ENCODE measurements at regions not wholly inside any gene's neighbourhood (a gene's known extent, or its start where the extent isn't known, plus 50 kb on each side); places are given as distances from the start of the nearest gene placed in this dataset.
A peak's percentile ranks its signal among the peaks of the same experiment; 100 is the strongest.
"Not testable (repeated sequence)": the region's sequence is repeated elsewhere in the genome, so short reads cannot be mapped to it uniquely, and the experiment has no call there.

DNA sequence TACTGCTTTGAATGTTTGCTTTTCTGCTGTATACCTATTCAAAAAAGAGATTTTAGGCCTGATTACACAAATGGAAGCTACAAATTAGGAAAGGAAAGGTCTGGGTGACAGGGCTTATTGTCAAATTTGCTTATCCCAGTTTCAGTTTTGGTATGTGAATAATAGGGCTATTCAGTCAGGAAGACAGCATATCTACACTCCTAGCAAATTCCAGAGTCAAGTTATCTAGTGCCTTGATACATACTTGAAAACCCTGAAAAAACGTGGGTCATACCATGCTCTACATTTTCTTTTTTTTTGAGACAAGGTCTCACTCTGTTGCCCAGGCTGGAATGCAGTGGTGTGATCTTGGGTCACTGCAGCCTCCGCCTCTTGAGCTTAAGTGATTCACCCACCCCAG is 59.2 kb upstream of the CCDC180 start:
- ATAC-seq; H3K27ac Mint-ChIP-seq; H3K4me1 Mint-ChIP-seq (ENCODE audit: low read depth in 2 of 2); H3K4me3 Mint-ChIP-seq; DNase-seq (ENCODE audit: low spot score); H3K9me3 Mint-ChIP-seq; H3K27me3 Mint-ChIP-seq; H3K36me3 Mint-ChIP-seq: not testable (repeated sequence)

DNA sequence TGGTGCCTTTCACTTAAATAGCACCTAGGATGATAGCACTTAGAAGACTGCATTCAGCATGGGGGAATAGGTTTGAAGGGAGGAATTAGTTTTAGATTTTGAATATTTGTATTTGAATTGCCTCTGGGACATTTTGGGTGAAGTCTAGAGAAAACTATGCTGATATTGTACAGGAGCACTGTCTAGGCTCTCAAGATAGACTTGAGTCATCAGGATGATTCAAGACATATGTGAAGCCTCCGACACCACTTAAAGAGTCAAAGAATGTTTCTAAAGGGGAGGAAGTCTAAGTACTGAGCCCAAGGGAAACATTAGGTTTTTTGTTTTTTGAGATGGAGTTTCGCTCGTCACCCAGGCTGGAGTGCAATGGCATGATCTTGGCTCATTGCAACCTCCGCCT is 63.9 kb upstream of the CCDC180 start:
- Mint-ChIP-seq H3K9me3 (no peaks in the 10 kb centered on the region), H3K27me3 (no peaks in the 10 kb centered on the region), H3K4me3 (no peak overlapping the region), H3K4me1 (ENCODE audit: low read depth in 2 of 2) (peaks cover 10 to 11% of the 10 kb centered on the region in 2 donors), H3K36me3 (no peaks in the 10 kb centered on the region), H3K27ac (no peak overlapping the region)
- no peak for DNase-seq (ENCODE audit: low spot score)
- no peak for ATAC-seq

DNA sequence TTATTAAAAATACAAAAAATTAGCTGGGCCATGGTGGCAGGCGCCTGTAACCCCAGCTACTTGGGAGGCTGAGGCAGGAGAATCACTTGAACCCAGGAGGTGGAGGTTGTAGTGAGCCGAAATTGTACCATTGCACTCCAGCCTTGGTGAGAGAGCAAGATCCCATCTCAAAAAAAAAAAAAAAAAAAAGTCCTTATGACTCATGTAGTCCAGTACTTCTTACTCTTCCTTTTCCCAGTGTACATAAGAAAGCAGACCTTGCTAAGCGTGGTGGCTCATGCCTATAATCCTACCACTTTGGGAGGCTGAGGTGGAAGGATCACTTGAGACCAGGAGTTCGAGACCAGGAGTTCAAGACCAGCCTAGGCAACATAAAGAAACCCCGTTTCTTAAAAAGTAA is 66.0 kb upstream of the CCDC180 start:
- not testable (repeated sequence) for H3K27ac Mint-ChIP-seq; DNase-seq (ENCODE audit: low spot score); ATAC-seq; H3K9me3 Mint-ChIP-seq; H3K4me3 Mint-ChIP-seq; H3K36me3 Mint-ChIP-seq; H3K27me3 Mint-ChIP-seq
- peaks cover 19 to 20% of the 10 kb centered on the region in 2 donors for H3K4me1 Mint-ChIP-seq (ENCODE audit: low read depth in 2 of 2)

GRCh38 chr9:97237951-97238889 is 69.2 kb upstream of the CCDC180 start:
- Mint-ChIP-seq H3K9me3 (no peaks in the 10 kb centered on the region), H3K27me3 (peaks cover 0 to 1% of the 10 kb centered on the region in 2 donors), H3K36me3 (no peaks in the 10 kb centered on the region), H3K27ac (peak overlapping the region; percentile 76 to 89), H3K4me1 (ENCODE audit: low read depth in 2 of 2) (peaks cover 18 to 19% of the 10 kb centered on the region in 2 donors), H3K4me3 (peak overlapping the region; percentile 98)
- ATAC-seq (peak; percentile 96 to 97), DNase-seq (ENCODE audit: low spot score) (peak; percentile 89)

DNA sequence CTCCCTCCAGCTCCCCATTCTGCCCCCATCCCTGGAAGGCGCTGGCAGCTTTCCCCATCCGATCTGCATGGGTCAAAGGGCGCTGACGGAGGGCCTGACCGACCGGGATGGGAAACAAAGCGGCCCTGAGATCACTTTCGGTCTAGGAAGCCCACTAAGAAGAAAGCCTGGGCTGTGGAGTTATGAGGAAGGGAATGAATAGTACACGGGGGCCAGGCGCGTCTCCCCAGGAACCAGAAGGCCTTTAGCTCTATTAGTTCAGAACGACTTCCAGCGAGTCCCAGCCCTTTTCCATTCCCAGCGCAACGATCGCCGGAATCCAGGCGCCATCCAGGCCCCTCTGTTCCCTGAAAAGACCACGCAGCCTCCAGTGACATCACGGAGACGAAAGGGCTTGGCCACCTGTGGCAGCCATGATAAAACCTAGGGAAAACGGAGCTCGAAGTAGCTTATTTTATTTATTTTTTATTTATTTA is 70.1 kb upstream of the CCDC180 start:
- Mint-ChIP-seq H3K27me3 (peaks cover 0 to 8% of the 10 kb centered on the region in 2 donors), H3K9me3 (no peaks in the 10 kb centered on the region), H3K4me3 (peak overlapping the region; percentile 98), H3K4me1 (ENCODE audit: low read depth in 2 of 2) (peaks cover 13 to 19% of the 10 kb centered on the region in 2 donors), H3K36me3 (no peaks in the 10 kb centered on the region), H3K27ac (peak overlapping the region; percentile 76 to 89)
- DNase-seq (ENCODE audit: low spot score) (no peak), ATAC-seq (no peak)

DNA sequence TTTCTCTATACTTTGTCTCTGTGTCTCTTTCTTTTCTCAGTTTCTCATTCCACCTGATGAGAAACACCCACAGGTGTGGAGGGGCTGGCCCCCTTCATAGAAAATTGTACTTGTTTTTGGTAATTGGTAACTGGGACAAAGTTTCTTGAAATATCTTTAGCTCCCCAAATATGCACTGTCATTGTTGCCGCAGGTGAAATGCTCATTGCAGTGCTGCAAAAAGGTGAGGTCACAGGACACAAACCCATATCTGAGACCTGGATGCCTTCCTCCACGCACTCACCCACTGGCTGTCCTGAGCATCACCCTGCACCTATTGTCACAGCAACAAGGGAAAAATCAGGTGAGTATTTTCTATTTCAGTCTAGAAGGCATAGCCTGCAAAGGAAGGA is 74.5 kb upstream of the CCDC180 start:
- H3K27me3 Mint-ChIP-seq = peaks cover 0 to 13% of the 10 kb centered on the region in 2 donors
- not testable (repeated sequence) for H3K27ac Mint-ChIP-seq; ATAC-seq; H3K36me3 Mint-ChIP-seq; H3K4me1 Mint-ChIP-seq (ENCODE audit: low read depth in 2 of 2); DNase-seq (ENCODE audit: low spot score); H3K4me3 Mint-ChIP-seq; H3K9me3 Mint-ChIP-seq

DNA sequence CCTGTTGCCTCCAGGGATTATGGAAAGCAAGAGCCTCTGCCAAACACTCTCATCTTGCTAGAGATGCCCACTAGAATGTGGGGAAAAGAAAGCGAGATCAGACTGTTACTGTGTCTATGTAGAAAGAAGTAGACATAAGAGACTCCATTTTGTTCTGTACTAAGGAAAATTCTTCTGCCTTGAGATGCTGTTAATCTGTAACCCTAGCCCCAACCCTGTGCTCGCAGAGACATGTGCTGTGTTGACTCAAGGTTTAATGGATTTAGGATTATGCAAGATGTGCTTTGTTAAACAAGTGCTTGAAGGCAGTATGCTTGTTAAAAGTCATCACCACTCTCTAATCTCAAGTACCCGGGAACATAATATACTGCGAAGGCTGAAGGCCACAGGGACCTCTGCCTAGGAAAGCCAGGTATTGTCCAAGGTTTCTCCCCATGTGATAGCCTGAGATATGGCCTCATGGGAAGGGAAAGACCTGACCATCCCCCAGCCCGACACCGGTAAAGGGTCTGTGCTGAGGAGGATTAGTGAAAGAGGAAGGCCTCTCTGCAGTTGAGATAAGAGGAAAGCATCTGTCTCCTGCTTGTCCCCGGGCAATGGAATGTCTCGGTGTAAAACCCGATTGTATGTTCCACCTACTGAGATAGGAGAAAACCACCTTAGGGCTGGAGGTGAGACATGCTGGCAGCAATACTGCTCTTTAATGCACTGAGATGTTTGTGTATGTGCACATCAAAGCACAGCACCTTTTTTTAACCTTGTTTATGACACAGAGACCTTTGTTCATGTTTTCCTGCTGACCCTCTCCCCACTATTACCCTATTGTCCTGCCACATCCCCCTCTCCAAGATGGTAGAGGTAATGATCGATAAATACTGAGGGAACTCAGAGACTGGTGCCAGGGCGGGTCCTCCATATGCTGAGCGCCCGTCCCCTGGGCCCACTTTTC is 75.1 kb upstream of the CCDC180 start:
- not testable (repeated sequence) for DNase-seq (ENCODE audit: low spot score); H3K4me3 Mint-ChIP-seq; ATAC-seq; H3K4me1 Mint-ChIP-seq (ENCODE audit: low read depth in 2 of 2); H3K27ac Mint-ChIP-seq; H3K36me3 Mint-ChIP-seq; H3K9me3 Mint-ChIP-seq
- peaks cover 0 to 14% of the 10 kb centered on the region in 2 donors for H3K27me3 Mint-ChIP-seq

DNA sequence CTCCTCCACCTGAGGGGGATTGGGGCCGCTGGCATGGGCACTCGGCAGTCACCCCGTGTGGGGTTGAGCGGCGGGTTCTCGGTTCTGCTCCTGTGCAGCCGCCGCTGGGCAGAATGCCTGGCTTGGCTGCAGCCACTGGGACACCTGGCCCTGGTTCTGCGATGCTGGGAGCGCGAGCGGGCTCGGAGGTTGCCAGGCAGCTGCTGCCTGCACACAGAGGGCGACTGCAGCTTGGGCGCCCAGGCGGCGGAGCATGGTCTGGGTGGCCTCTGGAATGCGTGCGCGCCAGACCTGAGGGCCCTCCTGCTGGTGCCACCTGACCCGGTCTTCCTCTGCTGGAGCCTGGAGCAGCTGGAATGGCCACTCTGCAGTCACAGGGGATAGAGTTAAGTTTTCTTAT is 85.1 kb upstream of the CCDC180 start:
- Mint-ChIP-seq H3K4me3 (peak overlapping the region; percentile 27), H3K27me3 (peaks cover 50 to 70% of the 10 kb centered on the region in 2 donors)
- H3K9me3 Mint-ChIP-seq; ATAC-seq; H3K27ac Mint-ChIP-seq; H3K4me1 Mint-ChIP-seq (ENCODE audit: low read depth in 2 of 2); DNase-seq (ENCODE audit: low spot score); H3K36me3 Mint-ChIP-seq: not testable (repeated sequence)

DNA sequence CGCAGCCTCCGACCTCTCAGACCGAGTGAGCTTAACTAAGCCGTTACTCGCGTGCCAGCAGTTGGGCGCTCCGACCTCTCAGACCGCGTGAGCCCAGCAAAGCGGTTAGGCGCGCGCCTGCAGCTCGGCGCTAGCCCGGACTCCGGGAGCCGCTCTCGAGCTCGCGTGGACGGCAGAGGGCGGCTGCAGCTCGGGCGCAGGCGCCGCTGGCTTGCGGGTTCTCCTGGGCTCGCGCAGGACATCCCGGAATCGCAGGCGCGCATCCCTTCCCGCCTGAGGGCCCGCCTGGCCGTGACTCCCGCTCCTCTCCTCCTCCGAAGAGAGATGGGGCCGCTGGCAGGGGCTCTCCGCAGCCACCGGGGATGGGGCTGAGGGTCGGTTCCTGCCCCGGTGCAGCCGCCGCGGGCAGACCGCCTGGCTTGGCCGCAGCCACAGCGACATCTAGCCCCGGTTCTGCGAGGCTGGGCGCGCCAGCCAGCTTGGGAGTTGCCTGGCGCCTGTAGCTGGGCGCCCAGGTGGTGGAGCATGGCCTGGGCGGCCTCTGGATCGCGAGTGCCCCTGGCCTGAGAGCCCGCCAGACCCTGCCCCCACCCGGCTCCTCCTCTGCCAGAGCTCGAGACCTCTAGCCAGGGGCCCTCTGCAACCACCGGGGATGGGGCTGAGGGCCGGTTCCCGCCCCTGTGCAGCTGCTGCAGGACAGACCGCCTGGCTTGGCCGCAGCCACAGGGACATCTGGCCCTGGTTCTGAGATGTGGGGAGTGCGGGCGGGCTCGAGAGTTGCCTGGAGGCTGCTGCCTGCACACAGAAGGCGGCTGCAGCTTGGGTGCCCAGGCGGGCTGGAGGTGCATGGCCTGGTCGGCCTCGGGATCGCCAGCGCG is 85.7 kb upstream of the CCDC180 start:
- H3K4me1 Mint-ChIP-seq (ENCODE audit: low read depth in 2 of 2); H3K36me3 Mint-ChIP-seq; H3K9me3 Mint-ChIP-seq; H3K27ac Mint-ChIP-seq: not testable (repeated sequence)
- Mint-ChIP-seq H3K27me3 (peaks cover 48 to 70% of the 10 kb centered on the region in 2 donors), H3K4me3 (peak overlapping the region; percentile 93)
- ATAC-seq = peak; percentile 97 to 100
- peak; percentile 71 for DNase-seq (ENCODE audit: low spot score)

- ATAC-seq (peak; percentile 9 to 45), DNase-seq (ENCODE audit: low spot score) (no peak)
- no peaks in the 10 kb centered on the region for H3K36me3 Mint-ChIP-seq
- peaks cover 46 to 74% of the 10 kb centered on the region in 2 donors for H3K27me3 Mint-ChIP-seq
- no peak overlapping the region for H3K27ac Mint-ChIP-seq
- H3K4me3 Mint-ChIP-seq = peak overlapping the region; percentile 93
- no peaks in the 10 kb centered on the region for H3K9me3 Mint-ChIP-seq
- peaks cover 4 to 5% of the 10 kb centered on the region in 2 donors for H3K4me1 Mint-ChIP-seq (ENCODE audit: low read depth in 2 of 2)
These were observed 86.5 kb upstream of the CCDC180 start for GRCh38 chr9:97220894-97221477.

DNA sequence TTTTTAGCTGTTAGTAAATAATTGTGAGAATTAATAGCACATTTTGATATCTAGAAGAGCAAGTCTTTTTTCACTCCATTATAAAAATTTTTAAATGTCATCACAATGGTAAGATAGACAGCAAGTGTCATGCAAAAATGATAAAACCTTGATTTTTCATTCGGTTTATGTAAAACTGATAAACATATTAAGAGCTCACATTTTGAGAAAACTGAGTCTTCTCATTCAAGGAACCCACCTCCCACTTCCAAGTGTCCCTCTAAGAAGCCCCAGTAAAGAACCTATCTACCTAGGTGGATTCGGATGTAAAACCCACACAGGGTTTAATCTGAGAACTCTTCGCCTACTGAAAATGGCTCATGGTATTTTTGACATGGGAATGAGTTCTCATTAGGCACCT is 87.1 kb upstream of the CCDC180 start:
- H3K27me3 Mint-ChIP-seq = peaks cover 46 to 74% of the 10 kb centered on the region in 2 donors

DNA sequence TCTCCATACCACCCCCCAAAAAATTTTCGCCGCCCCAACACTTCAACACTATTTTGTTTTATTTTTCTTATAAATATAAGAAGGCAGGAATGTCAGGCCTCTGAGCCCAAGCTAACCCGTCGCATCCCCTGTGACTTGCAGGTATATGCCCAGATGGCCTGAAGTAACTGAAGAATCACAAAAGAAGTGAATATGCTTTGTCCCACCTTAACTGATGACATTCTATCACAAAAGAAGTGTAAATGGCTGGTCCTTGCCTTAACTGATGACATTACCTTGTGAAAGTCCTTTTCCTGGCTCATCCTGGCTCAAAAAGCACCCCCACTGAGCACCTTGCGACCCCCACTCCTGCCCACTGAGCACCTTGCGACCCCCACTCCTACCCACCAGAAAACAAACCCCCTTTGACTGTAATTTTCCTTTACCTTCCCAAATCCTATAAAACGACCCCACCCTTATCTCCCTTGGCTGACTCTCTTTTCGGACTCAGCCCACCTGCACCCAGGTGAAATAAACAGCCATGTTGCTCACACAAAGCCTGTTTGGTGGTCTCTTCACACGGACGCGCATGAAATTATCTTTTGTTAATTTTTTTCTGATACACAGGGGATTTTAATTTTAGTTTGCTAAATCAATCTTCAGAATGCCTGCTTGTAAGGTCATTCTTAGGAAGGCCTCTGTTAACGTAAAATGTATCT is 87.9 kb upstream of the CCDC180 start:
- not testable (repeated sequence) for H3K4me3 Mint-ChIP-seq; H3K9me3 Mint-ChIP-seq; H3K4me1 Mint-ChIP-seq (ENCODE audit: low read depth in 2 of 2); H3K36me3 Mint-ChIP-seq; DNase-seq (ENCODE audit: low spot score); ATAC-seq; H3K27ac Mint-ChIP-seq
- H3K27me3 Mint-ChIP-seq = peaks cover 53 to 75% of the 10 kb centered on the region in 2 donors

More for the DNA sequence above, 87.1 kb upstream of the CCDC180 start:
- H3K4me3 Mint-ChIP-seq = peak overlapping the region; percentile 54
- ATAC-seq; H3K36me3 Mint-ChIP-seq; DNase-seq (ENCODE audit: low spot score); H3K4me1 Mint-ChIP-seq (ENCODE audit: low read depth in 2 of 2); H3K27ac Mint-ChIP-seq; H3K9me3 Mint-ChIP-seq: not testable (repeated sequence)

Data from natural killer cell treated with Interleukin-12 subunit alpha and Interleukin-12 subunit beta and Interleukin-15 and Interleukin-18, amount 100 ng/mL, for 72 hours (primary cell).